Stimulated activated CD8-positive, alpha-beta memory T cell treated with anti-CD3 and anti-CD28 coated beads, Interleukin-7, amount 100 ng/mL, for 1 hour (primary cell): ENCODE measurements at regions not wholly inside any gene's neighbourhood (a gene's known extent, or its start where the extent isn't known, plus 50 kb on each side); places are given as distances from the start of the nearest gene placed in this dataset.
"Not testable (repeated sequence)": the region's sequence is repeated elsewhere in the genome, so short reads cannot be mapped to it uniquely, and the experiment has no call there.

Experiments
- DNase-seq, 2 donors: peaks; one replicate each; pipeline ENCODE4 v3.0.0-alpha.2; 2020; ENCODE audit warnings: low read depth in 2 of 2

DNA sequence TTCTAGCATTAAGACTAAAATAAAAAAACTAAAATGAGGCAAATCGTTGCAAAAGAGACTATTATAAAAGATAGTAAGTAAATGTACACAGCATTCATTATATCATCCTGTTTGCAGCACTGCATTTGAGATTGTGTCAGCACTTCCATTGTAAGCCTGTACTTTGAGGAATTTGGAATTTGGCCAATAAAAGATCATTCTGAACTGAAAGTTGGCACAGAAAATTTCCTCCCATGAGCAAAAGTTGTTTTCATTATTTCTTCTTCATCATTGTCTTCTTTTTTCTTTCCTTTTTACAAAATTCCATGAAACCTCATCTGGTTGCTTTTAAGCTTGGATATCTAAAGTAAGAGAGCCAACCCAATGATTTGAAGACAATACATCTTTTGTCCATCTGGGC, 199.3 kb upstream of the ADAMTSL1 start:
- no peak for DNase-seq

DNA sequence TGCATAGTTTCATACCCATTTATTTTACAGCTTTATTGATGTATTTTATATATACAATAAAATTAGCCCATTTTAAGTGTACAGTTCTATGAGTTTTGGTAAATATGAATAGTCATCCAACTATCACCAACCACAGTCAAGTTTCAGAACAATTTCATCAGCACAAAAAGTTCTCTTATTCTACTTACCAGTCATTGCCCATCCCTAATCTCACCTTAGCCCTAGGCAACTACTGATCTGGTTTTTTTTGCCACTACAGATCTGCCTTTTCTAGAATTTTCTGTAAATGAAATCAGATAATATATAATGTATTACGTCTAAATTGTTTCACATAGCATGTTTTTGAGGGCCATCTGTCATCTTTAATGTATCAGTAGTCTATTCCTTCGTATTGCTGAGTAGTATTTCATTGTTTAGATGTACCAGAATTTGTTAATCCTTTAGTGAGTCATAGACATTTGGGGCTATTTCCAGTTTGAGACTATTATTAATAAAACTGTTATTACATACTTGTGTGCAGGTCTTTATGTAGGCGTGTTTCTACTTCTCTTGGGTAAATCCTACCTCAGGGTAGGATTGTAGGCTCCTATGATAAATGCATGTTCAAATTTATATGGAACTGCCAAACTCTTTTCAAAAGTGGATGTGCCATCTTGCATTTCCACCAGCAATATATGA, 198.5 kb upstream of the ADAMTSL1 start:
- no peak for DNase-seq

DNA sequence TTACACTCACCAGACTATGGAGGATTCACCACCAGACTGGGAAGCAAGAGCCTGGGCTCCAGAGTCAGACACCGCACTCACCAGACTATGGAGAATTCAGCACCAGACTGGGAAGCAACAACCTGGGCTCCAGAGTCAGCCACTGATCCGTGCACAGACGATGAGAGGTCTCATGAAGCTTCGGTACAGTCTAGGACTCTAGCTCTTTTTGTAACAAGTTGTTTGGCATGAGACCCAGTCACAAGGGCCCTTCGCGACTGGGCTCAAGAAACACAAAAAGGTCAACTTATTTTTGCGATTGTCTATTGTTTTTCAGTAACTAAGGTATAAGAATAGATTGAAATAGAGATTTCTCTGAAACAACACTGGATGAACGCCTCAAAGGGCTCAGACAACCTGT, 192.7 kb upstream of the ADAMTSL1 start:
- DNase-seq: no peak

DNA sequence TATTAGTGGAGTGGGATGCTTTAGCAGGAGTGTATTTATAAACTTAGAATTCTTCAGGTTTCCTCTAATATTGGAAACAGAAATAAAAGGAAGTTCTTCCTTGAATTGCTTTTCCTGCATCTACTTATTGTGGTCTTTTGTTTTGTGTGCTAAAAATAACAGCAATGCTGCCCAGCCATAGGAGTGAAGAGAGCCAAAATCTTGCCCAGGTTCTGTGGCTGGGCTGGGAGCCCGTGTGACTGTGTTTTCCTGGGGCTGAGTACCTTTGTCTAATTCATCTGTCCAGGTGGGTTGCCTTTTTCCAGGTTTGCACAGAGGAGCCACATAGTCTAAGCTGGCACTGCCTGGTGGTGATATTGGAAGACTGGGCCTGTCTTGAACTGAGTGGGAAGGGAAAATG, 179.7 kb upstream of the ADAMTSL1 start:
- no peak for DNase-seq

GRCh38 chr9:18296702-18297055, 177.3 kb upstream of the ADAMTSL1 start:
- no peak for DNase-seq

DNA sequence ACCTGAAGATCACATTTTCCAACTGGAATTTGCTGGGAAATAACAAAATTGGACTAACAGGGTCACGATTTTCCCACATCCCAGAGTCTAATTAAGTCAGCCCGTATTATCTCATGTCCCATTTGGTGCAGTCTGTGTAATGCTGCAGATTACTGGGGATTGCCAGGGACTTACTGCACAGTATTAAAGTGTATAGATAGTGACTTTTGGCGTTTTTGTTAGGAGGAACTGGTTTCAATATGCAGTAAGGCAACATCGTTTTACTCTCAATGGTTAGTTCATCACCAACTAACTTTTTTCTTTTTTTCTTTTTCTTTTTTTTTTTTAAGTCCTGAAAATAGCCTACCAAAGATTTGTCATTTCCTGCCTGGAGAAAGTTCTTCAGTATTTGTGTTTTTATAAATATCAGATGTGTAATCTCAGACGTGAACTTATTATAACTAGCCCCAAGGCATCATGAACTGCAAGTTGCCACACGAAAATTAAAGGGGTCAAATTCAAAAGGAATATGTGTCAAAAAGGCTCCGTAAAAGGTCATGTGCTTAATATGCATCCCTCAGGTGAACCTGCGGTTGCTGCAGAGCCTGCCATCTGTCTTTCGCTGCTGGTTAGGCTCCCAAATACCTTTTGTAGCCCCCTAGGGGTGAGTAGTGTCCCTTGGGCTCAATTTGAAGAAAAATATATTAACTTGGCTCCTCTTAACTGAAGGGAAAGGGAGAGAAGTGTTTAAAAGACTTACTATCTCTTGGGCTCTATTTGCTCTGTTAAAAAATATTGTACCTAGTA, 176.7 kb upstream of the ADAMTSL1 start:
- DNase-seq: no peak

DNA sequence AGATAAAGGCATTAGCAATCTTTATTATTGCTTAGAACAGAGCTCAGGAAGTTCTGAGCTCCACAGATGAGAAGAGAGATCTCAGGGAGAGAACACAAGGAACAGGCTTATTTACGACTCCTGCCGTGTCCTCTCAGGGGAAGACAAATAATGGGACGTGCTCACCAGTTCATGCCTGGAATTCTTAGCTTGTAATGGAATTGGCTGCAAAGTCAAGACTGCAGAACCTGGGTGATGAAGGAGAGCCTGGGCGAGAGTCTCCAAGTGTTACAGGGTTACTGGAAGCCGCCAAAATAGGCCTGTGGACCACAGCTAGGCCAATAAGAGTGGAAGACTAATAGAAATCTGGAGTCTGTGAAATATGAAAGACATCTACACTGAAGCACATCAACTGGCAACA, 174.5 kb upstream of the ADAMTSL1 start:
- no peak for DNase-seq

DNA sequence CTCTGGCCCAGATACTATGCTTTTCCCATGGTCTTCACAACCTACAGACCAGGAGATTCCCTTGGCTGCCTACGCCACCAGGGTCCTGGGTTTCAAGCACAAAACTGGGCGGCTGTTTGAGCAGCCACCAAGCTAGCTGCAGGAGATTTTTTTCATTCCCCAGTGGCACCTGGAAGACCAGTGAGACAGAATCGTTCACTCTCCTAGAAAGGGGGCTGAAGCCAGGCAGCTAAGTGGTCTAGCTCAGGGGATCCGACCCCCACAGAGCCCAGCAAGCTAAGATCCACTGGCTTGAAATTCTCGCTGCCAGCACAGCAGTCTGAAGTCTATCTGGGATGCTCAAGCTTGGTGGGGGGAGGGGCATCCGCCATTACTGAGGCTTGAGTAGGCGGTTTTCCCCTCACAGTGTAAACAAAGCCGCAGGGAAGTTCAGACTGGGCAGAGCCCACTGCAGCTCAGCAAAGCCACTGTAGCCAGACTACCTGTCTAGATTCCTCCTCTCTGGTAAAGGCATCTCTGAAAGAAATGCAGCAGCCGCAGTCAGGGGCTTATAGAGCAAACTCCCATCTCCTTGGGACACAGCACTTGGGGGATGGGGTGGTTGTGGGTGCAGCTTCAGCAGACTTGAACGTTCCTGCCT, 168.7 kb upstream of the ADAMTSL1 start:
- DNase-seq: not testable (repeated sequence)

DNA sequence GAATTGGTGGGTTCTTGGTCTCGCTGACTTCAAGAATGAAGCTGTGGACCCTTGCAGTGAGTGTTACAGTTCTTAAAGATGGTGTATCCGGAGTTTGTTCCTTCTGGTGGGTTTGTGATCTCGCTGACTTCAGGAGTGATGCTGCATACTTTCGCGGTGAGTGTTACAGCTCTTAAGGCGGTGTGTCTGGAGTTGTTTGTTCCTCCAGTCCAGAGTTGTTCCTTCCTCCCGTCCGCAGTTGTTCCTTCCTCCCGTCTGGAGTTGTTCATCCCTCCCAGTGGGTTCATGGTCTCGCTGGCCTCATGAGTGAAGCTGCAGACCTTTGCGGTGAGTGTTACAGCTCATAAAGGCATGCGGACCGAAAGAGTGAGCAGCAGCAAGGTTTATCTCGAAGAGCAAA, 159.6 kb upstream of the ADAMTSL1 start:
- DNase-seq: no peak

- no peak for DNase-seq
These were observed 156.1 kb upstream of the ADAMTSL1 start for GRCh38 chr9:18317896-18318295.

GRCh38 chr9:18319918-18320445, 154.0 kb upstream of the ADAMTSL1 start:
- no peak for DNase-seq

DNA sequence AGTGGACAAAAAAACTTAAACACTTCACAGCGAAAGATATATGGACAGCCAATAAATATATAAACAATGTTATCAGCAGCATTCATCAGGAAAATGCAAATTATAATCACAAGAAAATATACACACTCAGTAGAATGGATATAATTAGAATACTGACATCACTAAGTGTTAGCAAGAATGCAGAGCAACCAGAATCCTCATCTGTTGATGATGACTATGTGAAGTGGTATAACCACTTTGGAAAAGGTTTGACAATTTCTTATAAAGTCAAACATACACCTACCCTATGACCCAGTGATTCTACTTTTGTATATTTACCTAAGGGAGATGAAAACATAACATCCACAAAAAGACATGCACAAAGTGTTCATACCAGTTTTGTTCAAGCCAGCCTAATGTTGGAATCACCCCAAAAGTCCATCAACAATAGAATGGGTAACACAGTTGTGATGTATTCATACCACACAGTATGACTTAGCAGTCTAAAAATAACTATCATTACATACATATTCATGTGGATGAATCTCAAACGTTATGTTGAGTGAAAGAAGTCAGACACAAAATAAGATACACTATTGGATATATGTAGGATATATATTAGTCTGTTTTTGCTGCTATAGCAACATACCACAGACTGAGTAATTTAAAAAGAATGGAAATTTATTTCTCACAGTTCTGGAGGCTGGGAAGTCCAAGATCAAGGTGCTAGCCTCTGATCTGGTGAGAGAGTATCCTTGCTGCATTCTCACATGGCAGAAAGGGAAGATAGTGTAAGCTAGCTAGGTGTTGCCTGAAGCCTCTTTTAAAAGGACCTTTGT, 148.8 kb upstream of the ADAMTSL1 start:
- no peak for DNase-seq

DNA sequence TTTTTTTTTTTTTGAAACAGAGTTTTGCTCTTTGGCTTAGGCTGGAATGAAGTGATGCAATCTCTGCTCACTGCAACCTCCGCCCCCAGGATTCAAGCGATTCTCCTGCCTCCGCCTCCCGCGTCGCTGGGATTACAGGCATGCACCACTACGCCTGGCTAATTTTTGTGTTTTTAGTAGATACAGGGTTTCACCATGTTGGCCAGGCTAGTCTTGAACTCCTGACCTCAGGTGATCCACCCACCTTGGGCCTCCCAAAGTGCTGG, 148.3 kb upstream of the ADAMTSL1 start:
- not testable (repeated sequence) for DNase-seq

- DNase-seq: no peak
These were observed 146.8 kb upstream of the ADAMTSL1 start for GRCh38 chr9:18327121-18327520.

- DNase-seq: no peak
These were observed 143.3 kb upstream of the ADAMTSL1 start for GRCh38 chr9:18330401-18331309.

- no peak for DNase-seq
These were observed 142.7 kb upstream of the ADAMTSL1 start for GRCh38 chr9:18331310-18331684.

GRCh38 chr9:18331808-18332209, 142.1 kb upstream of the ADAMTSL1 start:
- no peak for DNase-seq

GRCh38 chr9:18333157-18333556, 140.8 kb upstream of the ADAMTSL1 start:
- no peak for DNase-seq

DNA sequence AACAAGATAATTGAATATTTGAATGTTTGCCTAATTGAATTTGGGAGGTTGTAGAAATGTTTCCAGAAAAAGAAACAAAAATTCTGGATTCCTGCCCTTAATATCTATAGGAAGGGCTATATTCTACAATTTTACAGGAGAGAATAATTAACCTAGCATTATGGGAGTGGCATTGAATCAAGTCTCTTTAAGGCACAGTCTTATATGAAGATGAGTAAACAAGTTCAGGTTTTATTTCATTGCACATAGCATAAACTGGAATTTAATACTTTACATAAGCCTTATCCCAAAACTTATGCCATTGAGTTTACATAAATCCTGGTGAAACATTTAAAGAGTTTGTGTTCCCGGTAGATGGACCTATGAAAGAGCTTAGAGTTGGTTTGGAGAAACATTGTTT, 138.1 kb upstream of the ADAMTSL1 start:
- DNase-seq: no peak

GRCh38 chr9:18338042-18338441, 135.9 kb upstream of the ADAMTSL1 start:
- DNase-seq: no peak

DNA sequence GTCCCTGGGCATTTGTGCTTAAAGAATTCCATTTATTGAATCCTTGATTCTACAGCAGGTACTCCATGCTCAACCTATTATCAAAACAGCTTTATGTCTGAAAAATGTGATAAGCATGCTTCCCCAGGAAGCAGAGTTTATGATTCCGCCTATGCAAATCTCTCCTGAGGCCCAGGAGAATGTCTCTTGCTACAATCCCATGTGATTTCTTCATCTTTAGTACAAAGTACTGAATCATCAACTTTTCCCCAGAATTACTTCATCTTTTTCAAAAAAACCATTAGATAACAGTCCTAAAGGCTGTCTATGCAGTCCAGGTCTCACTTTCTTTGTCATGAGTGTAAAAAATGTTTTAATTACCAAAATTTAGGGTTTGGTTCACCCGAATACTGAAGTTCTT, 130.2 kb upstream of the ADAMTSL1 start:
- DNase-seq: no peak
